ENCODE measurements at regions not wholly inside any gene's neighbourhood (a gene's known extent, or its start where the extent isn't known, plus 50 kb on each side); places are given as distances from the start of the nearest gene placed in this dataset.

DNA sequence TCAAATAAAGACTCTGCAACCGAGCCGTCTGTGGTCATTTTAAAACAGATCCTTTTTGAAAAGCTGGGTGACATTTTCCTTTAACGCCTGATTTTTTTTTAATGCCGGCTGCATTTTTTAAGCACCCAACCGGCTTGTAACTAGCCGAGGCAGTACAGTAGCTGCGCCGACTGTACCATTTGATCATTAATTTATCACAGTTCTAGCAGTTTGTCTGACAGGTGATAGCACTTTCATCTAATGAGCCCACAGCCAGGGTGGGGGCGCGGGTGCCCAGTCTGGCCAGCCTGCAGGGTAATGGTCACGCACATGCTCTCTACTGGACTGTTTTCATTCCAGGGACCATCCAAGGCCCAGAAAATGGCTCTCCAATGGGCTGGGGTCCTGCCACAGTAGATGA, 68.8 kb downstream of the IRX5 start:
- TF ChIP-seq, protein P1, sequence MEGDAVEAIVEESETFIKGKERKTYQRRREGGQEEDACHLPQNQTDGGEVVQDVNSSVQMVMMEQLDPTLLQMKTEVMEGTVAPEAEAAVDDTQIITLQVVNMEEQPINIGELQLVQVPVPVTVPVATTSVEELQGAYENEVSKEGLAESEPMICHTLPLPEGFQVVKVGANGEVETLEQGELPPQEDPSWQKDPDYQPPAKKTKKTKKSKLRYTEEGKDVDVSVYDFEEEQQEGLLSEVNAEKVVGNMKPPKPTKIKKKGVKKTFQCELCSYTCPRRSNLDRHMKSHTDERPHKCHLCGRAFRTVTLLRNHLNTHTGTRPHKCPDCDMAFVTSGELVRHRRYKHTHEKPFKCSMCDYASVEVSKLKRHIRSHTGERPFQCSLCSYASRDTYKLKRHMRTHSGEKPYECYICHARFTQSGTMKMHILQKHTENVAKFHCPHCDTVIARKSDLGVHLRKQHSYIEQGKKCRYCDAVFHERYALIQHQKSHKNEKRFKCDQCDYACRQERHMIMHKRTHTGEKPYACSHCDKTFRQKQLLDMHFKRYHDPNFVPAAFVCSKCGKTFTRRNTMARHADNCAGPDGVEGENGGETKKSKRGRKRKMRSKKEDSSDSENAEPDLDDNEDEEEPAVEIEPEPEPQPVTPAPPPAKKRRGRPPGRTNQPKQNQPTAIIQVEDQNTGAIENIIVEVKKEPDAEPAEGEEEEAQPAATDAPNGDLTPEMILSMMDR (IDR thresholded peaks at IDR 0.05) = no peak
- TF ChIP-seq POLR2A (IDR thresholded peaks at IDR 0.05) (no peak), EP300 (IDR thresholded peaks at IDR 0.05) (no peak)
